Fibroblast of gingiva (primary cell): ENCODE measurements at regions not wholly inside any gene's neighbourhood (a gene's known extent, or its start where the extent isn't known, plus 50 kb on each side); places are given as distances from the start of the nearest gene placed in this dataset.
A peak's percentile ranks its signal among the peaks of the same experiment; 100 is the strongest.
"Not testable (repeated sequence)": the region's sequence is repeated elsewhere in the genome, so short reads cannot be mapped to it uniquely, and the experiment has no call there.

ENCODE experiments used
- DNase-seq: peaks from one replicate; pipeline ENCODE4 v3.0.0-alpha.2; 2011; ENCODE audit warnings: low read depth

- no peak for DNase-seq
These were observed 140.2 kb downstream of the NUFIP1 start for GRCh38 chr13:44848920-44849676.

GRCh38 chr13:44845281-44846058 is 143.8 kb downstream of the NUFIP1 start:
- not testable (repeated sequence) for DNase-seq

GRCh38 chr13:44844786-44845185 is 144.5 kb downstream of the NUFIP1 start:
- no peak for DNase-seq

- DNase-seq, result peak; percentile 50
These were observed 145.9 kb downstream of the NUFIP1 start for GRCh38 chr13:44843403-44843802.

- peak; percentile 32 for DNase-seq
These were observed 147.1 kb downstream of the NUFIP1 start for GRCh38 chr13:44842158-44842557.

- DNase-seq, result peak; percentile 52
These were observed 149.1 kb downstream of the NUFIP1 start for GRCh38 chr13:44840131-44840530.

GRCh38 chr13:44837250-44837649 is 152.0 kb downstream of the NUFIP1 start:
- DNase-seq, result peak; percentile 24

- DNase-seq, result no peak
These were observed 154.9 kb downstream of the NUFIP1 start for GRCh38 chr13:44834404-44834803.

- DNase-seq, result no peak
These were observed 155.6 kb downstream of the NUFIP1 start for GRCh38 chr13:44833626-44834025.

GRCh38 chr13:44833139-44833538 is 156.1 kb downstream of the NUFIP1 start:
- no peak for DNase-seq

GRCh38 chr13:44826591-44827350 is 162.5 kb downstream of the NUFIP1 start:
- DNase-seq, result no peak

- no peak for DNase-seq
These were observed 163.3 kb downstream of the NUFIP1 start for GRCh38 chr13:44825953-44826352.

- DNase-seq, result not testable (repeated sequence)
These were observed 165.7 kb downstream of the NUFIP1 start for GRCh38 chr13:44823555-44823954.

- no peak for DNase-seq
These were observed 167.0 kb downstream of the NUFIP1 start for GRCh38 chr13:44822291-44822690.

GRCh38 chr13:44819772-44820171 is 169.5 kb downstream of the NUFIP1 start:
- DNase-seq, result no peak

GRCh38 chr13:44819245-44819644 is 170.0 kb downstream of the NUFIP1 start:
- DNase-seq, result peak; percentile 51

GRCh38 chr13:44818428-44818827 is 170.8 kb downstream of the NUFIP1 start:
- DNase-seq, result no peak

- no peak for DNase-seq
These were observed 171.3 kb downstream of the NUFIP1 start for GRCh38 chr13:44818016-44818415.

- no peak for DNase-seq
These were observed 172.1 kb downstream of the NUFIP1 start for GRCh38 chr13:44817131-44817671.

GRCh38 chr13:44816701-44817100 is 172.6 kb downstream of the NUFIP1 start:
- no peak for DNase-seq

GRCh38 chr13:44815623-44816022 is 173.6 kb downstream of the NUFIP1 start:
- DNase-seq, result peak; percentile 86

GRCh38 chr13:44814836-44815235 is 174.4 kb downstream of the NUFIP1 start:
- DNase-seq, result no peak
